22Rv1 (cell line): ENCODE measurements at regions not wholly inside any gene's neighbourhood (a gene's known extent, or its start where the extent isn't known, plus 50 kb on each side); places are given as distances from the start of the nearest gene placed in this dataset.

Experiments used
- H3K27ac ChIP-seq: fragments of 450-650 bp; 2 replicates; pipeline ENCODE4 v1.5.1; 2017
- ZFX ChIP-seq: fragments of 450-650 bp; IDR thresholded peaks from 2 replicates; pipeline ENCODE4 v1.6.1; 2017; ENCODE audit warnings: antibody characterized with exemption, borderline replicate concordance
- TF ChIP-seq, protein P1 (sequence below): fragments of 450-650 bp; IDR thresholded peaks from 2 replicates; pipeline ENCODE4 v1.5.1; 2017; ENCODE audit warnings: mild to moderate bottlenecking

DNA sequence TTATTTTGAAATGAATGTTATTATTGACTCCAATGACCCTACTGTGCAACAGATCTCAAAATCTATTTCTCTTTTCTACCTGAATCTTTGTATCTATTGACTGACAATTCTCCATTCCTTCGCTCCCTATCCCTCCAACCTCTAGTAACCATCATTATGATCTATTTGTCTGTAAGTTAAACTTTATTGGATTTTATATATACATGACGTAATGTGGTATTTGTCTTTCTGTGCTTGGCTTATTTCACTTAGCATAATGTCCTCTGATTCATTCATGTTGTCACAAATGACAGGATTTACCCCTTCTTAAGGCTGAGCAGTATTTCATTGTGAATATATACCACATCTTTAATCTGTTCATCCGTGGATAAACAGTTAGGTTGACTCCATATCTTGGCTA is 200.4 kb upstream of the SORCS1 start:
- TF ChIP-seq ZFX, result no peak
- TF ChIP-seq, protein P1, sequence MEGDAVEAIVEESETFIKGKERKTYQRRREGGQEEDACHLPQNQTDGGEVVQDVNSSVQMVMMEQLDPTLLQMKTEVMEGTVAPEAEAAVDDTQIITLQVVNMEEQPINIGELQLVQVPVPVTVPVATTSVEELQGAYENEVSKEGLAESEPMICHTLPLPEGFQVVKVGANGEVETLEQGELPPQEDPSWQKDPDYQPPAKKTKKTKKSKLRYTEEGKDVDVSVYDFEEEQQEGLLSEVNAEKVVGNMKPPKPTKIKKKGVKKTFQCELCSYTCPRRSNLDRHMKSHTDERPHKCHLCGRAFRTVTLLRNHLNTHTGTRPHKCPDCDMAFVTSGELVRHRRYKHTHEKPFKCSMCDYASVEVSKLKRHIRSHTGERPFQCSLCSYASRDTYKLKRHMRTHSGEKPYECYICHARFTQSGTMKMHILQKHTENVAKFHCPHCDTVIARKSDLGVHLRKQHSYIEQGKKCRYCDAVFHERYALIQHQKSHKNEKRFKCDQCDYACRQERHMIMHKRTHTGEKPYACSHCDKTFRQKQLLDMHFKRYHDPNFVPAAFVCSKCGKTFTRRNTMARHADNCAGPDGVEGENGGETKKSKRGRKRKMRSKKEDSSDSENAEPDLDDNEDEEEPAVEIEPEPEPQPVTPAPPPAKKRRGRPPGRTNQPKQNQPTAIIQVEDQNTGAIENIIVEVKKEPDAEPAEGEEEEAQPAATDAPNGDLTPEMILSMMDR, result no peak
- no peak overlapping the region for H3K27ac ChIP-seq

DNA sequence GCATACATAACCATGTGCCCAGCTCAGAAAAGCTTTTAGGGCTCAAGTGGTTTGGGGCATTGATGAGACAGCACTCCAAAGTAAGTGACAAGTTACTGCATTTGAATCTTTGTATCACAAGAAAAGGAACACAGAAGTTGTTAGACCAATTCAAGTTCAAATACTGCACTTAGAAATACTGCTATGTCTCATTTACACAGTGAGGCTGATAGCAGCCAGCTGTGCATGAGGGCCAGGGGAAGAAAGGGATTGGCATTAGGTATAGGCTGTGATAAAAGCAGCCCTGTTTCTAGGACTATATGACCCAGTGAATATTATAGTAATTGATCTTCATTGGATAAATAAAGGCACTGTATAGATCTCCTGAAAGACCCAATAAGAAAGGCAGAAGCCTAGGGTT is 197.8 kb upstream of the SORCS1 start:
- TF ChIP-seq, protein P1, result no peak
- TF ChIP-seq ZFX, result no peak
- H3K27ac ChIP-seq, result no peak overlapping the region

DNA sequence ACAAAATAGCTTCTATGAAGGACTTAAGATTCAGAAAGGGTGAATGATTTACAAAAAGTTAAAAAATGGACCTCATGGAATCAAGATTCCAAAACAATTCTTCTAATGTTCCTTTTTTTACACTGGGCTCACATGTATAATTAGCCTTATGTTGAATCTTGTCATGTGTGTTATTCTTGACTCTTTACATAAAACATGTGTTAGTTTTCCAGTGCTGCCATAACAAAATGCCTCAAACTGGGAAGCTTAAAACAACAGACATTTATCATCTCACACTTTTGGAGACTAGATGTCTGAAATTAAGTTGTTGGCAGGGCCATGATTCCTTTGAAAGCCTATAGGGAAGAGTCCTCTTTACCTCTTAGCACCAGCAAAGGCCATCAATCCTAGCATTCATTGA is 192.5 kb upstream of the SORCS1 start:
- TF ChIP-seq, protein P1, result no peak
- no peak overlapping the region for H3K27ac ChIP-seq

DNA sequence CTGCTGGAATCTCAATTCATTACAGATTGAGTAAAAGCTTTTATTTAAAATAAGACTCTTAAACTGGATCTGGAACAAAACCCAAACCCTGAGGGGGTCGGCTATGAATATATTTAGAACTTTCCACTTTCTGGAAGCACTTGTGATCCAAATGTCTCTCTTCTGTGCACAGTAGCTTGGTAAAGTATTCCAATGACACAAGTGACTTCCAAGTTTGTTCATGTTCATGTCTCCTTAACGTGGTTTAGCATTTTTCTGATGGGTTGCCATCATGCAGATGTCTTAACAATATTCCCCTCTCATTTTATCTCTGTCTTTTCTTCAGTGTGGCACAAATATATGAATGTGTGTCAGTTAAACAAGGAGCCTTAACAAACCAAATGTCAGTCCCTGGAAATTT is 191.9 kb upstream of the SORCS1 start:
- TF ChIP-seq ZFX, result no peak
- TF ChIP-seq, protein P1, result no peak
- no peak overlapping the region for H3K27ac ChIP-seq

DNA sequence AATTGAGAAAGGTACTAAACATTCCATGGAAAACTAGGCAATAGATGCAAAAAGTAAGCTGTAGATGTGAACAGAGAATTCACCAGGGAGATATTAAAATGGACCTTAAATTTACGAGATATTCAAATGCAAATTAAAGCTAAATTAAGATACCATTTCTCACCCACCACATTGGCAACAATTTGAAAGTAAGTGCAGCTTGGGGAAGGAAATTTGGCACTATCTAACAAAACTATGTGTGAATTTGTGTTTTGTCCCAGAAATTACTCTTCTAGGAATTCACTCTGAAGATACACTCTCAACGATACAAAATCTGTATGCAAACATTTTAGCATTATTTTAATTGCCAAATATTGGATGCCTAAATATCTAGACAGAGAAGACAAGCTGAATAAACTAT is 178.2 kb upstream of the SORCS1 start:
- H3K27ac ChIP-seq, result no peak overlapping the region
- no peak for TF ChIP-seq ZFX
- TF ChIP-seq, protein P1, result no peak

DNA sequence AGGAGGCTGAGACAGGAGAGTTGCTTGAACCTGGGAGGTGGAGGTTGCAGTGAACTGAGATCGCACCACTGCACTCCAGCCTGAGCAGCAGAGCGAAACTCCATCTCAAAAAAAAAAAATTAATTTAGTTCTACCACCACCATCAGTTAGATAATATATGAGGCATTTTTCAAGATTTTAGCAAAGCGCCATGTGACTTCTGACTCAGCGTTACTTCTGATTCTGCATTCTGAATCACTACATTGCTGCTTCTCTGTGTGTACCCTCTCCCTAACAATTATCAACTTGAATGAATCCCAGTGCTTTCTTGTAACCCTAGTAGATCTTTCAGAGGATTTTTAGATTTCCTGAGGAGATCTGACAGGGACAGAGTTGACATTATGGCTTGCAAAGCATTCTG is 176.8 kb upstream of the SORCS1 start:
- H3K27ac ChIP-seq, result no peak overlapping the region
- TF ChIP-seq, protein P1, result no peak

DNA sequence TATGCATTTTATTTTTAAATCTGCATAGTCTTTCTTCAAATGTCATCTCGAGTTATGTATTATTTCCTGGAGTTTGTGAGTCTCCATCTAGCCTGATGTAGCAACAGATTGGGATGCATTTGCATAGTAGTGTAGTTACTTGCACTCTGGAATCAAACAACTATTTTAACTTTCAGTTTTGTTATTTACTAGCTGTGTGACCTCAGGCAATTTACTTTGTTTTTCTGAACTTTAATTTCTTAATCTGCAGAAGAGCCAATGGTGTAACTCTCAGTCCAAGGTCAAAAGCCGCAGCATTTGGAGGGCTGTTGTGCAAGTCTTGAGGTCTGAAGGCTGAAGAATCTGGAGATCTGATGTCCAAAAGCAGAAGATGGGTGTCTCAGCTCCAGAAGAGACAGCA is 175.8 kb upstream of the SORCS1 start:
- no peak for TF ChIP-seq ZFX
- TF ChIP-seq, protein P1, result no peak

More for the DNA sequence above, 175.8 kb upstream of the SORCS1 start:
- no peak overlapping the region for H3K27ac ChIP-seq
